ENCODE measurements at regions not wholly inside any gene's neighbourhood (a gene's known extent, or its start where the extent isn't known, plus 50 kb on each side); places are given as distances from the start of the nearest gene placed in this dataset.

GRCh38 chr15:81432179-81432578, 58.2 kb upstream of the TMC3 start:
- no peak overlapping the region for H3T11ph ChIP-seq (ENCODE audit: low read length)
- no peak overlapping the region for H3K23ac ChIP-seq (ENCODE audit: insufficient read length, low read depth, low read length)
- H3K18ac ChIP-seq (ENCODE audit: insufficient read length, low read depth, low read length) = no peak overlapping the region
- H3K23me2 ChIP-seq (ENCODE audit: insufficient read length, low read depth, low read length, poor library complexity, severe bottlenecking) = no peaks in the 10 kb centered on the region
- no peak overlapping the region for H3K4ac ChIP-seq (ENCODE audit: low read depth, low read length)
- H3K9me3 ChIP-seq (ENCODE audit: control insufficient read depth, low read depth, low read length) = no peaks in the 10 kb centered on the region
- WGBS (ENCODE audit: extremely low coverage, insufficient read length, low lambda C conversion rate) = no CpG with 5 or more reads among the region's 2 CpGs
- H4K5ac ChIP-seq (ENCODE audit: insufficient read length, low read depth, low read length) = no peak overlapping the region
- no peak for TF ChIP-seq CTCF (conservative IDR thresholded peaks at IDR 0.05)
- H2BK20ac ChIP-seq (ENCODE audit: low read depth, low read length, poor library complexity, severe bottlenecking) = no peak overlapping the region
- no peak overlapping the region for H2BK5ac ChIP-seq (ENCODE audit: insufficient read length, low read length)
- H2BK120ac ChIP-seq (ENCODE audit: low read depth, low read length, poor library complexity, severe bottlenecking) = no peak overlapping the region
- Mint-ChIP-seq H3K27me3 (ENCODE audit: low read depth) (no peaks in the 10 kb centered on the region; the same call in 1 of the 2 replicates), H3K4me3 (no peak overlapping the region), H3K4me1 (peaks cover 7 to 13% of the 10 kb centered on the region in 2 experiments), H3K27ac (no peak overlapping the region), H3K9me3 (0 out of 5 replicates have a peak, but pooled peaks cover 0 to 2% of the 10 kb centered on the region in 2 experiments), H3K36me3 (ENCODE audit: insufficient read depth in 1 of 3, low read depth in 3 of 3) (no peaks in the 10 kb centered on the region; a peak in 1 of 7 replicates)
- no peak overlapping the region for H2AFZ ChIP-seq (ENCODE audit: low read length)
- no peaks in the 10 kb centered on the region for H3K27me3 ChIP-seq (ENCODE audit: insufficient read depth, low read length)
- no peaks in the 10 kb centered on the region for H4K20me1 ChIP-seq (ENCODE audit: control insufficient read depth, insufficient read depth, insufficient read length)
- H4K8ac ChIP-seq (replicated peaks; ENCODE audit: insufficient read length, low read depth, low read length) = no peak overlapping the region
- no peak for DNase-seq
- H3K27ac ChIP-seq (ENCODE audit: insufficient read length, low read depth, low read length) = no peak overlapping the region
- H2BK12ac ChIP-seq (ENCODE audit: insufficient read length, low read depth, low read length) = no peak overlapping the region
- H2BK15ac ChIP-seq (ENCODE audit: low read depth, low read length) = no peak overlapping the region
- no peak overlapping the region for H4K91ac ChIP-seq (ENCODE audit: insufficient read length, low read depth, low read length)
- H3K9ac ChIP-seq (ENCODE audit: extremely low read depth, insufficient read length, low read length) = no peak overlapping the region
- no peaks in the 10 kb centered on the region for H3K4me1 ChIP-seq (ENCODE audit: insufficient read depth, low read length)
- H3K79me2 ChIP-seq (ENCODE audit: insufficient read depth, low read length) = no peaks in the 10 kb centered on the region
- H3K56ac ChIP-seq (ENCODE audit: insufficient read length, low read depth, low read length) = no peak overlapping the region
- no peak overlapping the region for H3K4me2 ChIP-seq (ENCODE audit: insufficient read depth, insufficient read length, low read length)
- H3K79me1 ChIP-seq (ENCODE audit: insufficient read depth, low read depth, low read length, poor library complexity, severe bottlenecking) = no peaks in the 10 kb centered on the region
- H3K14ac ChIP-seq (ENCODE audit: insufficient read depth, low read length) = no peak overlapping the region
- H2AK5ac ChIP-seq (ENCODE audit: insufficient read length, low read length) = no peak overlapping the region

Measured in H9 (cell line).